ENCODE measurements at regions not wholly inside any gene's neighbourhood (a gene's known extent, or its start where the extent isn't known, plus 50 kb on each side); places are given as distances from the start of the nearest gene placed in this dataset.

DNA sequence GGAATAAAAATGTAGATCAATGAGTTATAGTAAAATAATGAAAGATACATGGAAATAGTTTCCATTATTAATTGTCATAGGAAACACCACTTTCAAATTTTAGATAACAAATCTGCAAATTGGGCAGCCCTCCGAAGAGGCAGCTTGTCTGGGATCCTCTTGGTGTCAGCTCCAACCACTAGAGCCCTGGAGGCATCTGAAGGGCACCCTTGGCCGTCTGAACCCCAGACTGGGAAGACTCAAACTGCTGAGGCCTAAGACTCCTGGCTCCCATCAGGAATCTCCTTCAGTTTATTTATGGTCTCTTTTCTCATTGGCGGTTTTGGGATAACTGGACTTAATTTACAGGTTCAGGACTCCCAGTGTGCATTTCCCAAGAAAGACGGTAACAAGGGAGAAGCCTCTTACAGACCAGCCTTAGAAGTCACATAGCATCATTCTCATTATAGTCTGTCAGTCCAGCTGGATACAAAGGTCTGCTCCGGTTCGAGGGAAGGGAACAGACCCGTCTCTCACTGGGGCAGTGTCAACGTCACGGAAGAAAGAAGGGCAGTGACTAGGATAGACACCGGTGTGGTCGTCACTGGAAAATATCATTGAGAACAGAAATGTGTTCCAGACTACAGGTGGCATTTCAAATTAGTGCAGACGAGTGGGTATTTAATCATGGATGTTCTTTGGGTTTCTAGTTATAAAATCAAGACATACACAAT lies 390.7 kb upstream of the NETO1 start:
- TF ChIP-seq, protein P1, sequence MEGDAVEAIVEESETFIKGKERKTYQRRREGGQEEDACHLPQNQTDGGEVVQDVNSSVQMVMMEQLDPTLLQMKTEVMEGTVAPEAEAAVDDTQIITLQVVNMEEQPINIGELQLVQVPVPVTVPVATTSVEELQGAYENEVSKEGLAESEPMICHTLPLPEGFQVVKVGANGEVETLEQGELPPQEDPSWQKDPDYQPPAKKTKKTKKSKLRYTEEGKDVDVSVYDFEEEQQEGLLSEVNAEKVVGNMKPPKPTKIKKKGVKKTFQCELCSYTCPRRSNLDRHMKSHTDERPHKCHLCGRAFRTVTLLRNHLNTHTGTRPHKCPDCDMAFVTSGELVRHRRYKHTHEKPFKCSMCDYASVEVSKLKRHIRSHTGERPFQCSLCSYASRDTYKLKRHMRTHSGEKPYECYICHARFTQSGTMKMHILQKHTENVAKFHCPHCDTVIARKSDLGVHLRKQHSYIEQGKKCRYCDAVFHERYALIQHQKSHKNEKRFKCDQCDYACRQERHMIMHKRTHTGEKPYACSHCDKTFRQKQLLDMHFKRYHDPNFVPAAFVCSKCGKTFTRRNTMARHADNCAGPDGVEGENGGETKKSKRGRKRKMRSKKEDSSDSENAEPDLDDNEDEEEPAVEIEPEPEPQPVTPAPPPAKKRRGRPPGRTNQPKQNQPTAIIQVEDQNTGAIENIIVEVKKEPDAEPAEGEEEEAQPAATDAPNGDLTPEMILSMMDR (conservative IDR thresholded peaks at IDR 0.05; ENCODE audit: low read depth, low read length), result no peak
- no peak for TF ChIP-seq EZH2 (IDR thresholded peaks at IDR 0.05; ENCODE audit: borderline replicate concordance, low read depth, low read length, poor library complexity, severe bottlenecking)

All from A673 (cell line).